SU-DHL-6 (cell line): ENCODE measurements at regions not wholly inside any gene's neighbourhood (a gene's known extent, or its start where the extent isn't known, plus 50 kb on each side); places are given as distances from the start of the nearest gene placed in this dataset.

ENCODE experiments used
- EZH2phosphoT487 ChIP-seq: fragments of 200-600 bp; sonication (generic), shearing (Covaris generic); conservative IDR thresholded peaks from 2 replicates; pipeline ENCODE4 v1.6.1; 2018; ENCODE audit warnings: mild to moderate bottlenecking, antibody characterized with exemption, low read length, moderate library complexity, mixed read lengths
- TF ChIP-seq, protein P1 (sequence below): fragments of 200-600 bp; sonication (generic); IDR thresholded peaks from one replicate; pipeline ENCODE4 v1.5.1; 2017; ENCODE audit warnings: antibody characterized with exemption, mild to moderate bottlenecking, low read length, moderate library complexity; ENCODE audit not compliant: insufficient read depth, poor library complexity, severe bottlenecking

DNA sequence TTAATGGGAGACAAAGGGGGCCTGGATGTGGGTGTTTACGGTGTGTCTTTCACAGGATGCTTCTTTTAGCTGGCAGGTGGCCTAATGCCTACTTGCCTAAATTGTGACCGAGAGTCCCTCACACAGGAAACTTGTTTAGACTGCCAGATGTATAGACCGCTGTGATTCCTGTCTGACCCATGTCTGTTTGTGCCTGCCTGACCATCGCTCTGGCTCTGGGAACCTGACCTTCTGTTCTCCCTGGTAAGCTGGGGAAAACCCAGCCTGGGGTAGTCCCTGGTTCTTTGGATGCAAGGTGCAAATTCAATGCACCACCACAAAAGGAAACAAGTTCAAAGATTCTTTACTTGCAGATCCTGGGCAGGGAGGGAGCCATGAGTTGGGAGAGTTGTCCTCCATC, 68.4 kb downstream of the DMRTA2 start:
- TF ChIP-seq, protein P1, sequence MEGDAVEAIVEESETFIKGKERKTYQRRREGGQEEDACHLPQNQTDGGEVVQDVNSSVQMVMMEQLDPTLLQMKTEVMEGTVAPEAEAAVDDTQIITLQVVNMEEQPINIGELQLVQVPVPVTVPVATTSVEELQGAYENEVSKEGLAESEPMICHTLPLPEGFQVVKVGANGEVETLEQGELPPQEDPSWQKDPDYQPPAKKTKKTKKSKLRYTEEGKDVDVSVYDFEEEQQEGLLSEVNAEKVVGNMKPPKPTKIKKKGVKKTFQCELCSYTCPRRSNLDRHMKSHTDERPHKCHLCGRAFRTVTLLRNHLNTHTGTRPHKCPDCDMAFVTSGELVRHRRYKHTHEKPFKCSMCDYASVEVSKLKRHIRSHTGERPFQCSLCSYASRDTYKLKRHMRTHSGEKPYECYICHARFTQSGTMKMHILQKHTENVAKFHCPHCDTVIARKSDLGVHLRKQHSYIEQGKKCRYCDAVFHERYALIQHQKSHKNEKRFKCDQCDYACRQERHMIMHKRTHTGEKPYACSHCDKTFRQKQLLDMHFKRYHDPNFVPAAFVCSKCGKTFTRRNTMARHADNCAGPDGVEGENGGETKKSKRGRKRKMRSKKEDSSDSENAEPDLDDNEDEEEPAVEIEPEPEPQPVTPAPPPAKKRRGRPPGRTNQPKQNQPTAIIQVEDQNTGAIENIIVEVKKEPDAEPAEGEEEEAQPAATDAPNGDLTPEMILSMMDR = no peak
- TF ChIP-seq EZH2phosphoT487 = no peak
